Stimulated activated CD4-positive, alpha-beta T cell treated with anti-CD3 and anti-CD28 coated beads, Interleukin-15, amount 100 ng/mL, for 1 hour (primary cell): ENCODE measurements at regions not wholly inside any gene's neighbourhood (a gene's known extent, or its start where the extent isn't known, plus 50 kb on each side); places are given as distances from the start of the nearest gene placed in this dataset.

ENCODE experiments used
- DNase-seq, 2 donors: peaks; one replicate each; pipeline ENCODE4 v3.0.0-alpha.2; 2020; ENCODE audit warnings: low read depth in 1 of 2, low spot score in 1 of 2

DNA sequence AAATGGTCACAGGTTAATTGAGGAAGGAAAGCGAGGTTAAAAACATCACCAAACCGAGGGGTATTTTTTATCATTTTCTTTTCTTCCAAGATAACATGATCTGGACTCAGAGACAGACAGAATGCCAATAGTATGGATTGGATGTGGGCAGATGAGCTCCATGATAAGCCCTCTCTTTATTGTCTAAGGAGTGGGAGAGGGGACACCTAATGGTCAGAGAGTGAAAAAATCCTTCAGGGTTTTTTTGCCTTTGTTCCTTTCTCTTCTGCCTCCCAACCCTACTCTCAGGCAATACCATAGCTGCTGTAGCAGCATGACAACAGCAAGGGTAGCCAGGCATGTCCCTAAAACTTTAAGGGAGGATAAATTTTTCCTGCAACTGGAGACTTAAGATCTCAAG lies 94.7 kb downstream of the DIRAS2 start:
- DNase-seq, result no peak

DNA sequence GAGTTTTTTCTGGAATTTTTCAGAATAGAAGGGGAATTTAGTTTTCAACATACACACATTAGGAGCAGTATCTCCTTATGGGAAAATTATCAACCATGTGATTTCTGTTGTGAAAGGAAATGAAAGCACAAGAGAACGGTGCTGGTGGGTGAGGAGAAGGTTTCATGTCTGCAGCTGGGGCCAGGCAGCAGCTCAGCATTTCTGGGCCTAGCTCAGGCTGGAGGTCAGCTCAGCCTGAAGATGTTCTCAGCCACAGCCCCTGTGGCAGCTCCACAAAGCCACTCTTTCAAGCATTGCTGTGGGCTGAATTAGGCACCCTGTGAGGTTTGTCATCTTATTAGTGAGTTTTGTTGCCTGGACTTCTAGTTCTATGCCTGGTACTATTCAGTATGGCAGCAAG lies 90.3 kb downstream of the DIRAS2 start:
- no peak for DNase-seq

DNA sequence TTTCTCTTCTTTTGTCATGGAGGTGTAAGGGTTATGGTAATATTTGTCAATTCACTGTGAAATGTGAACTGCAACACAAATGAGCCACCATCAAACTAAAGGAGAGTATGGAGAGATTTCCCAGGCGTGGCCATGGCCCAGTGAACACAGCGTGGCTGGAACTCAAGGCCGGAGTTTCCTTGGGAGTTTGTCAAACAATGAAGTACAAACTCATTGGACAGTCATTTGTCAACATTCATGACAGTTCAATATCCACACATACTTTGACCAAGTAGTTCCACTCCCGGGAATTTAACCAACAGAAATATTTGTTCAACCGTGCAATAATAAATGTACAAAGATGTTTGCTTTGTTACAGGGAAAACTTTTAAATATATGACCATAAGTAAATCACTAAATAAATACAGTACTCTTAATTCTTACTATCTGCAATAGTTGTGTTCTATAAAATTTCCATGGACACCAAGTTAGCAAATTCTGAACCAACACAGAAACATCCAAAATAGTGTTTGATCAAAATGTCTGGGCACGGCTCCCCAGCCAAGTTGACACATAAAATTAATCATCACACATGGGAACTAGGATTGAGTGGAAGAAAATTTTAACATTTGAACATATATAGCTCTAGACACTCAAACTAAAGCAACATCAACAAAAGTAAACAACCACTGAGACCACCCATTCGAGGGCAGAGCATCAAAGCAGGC lies 87.1 kb downstream of the DIRAS2 start:
- no peak for DNase-seq

DNA sequence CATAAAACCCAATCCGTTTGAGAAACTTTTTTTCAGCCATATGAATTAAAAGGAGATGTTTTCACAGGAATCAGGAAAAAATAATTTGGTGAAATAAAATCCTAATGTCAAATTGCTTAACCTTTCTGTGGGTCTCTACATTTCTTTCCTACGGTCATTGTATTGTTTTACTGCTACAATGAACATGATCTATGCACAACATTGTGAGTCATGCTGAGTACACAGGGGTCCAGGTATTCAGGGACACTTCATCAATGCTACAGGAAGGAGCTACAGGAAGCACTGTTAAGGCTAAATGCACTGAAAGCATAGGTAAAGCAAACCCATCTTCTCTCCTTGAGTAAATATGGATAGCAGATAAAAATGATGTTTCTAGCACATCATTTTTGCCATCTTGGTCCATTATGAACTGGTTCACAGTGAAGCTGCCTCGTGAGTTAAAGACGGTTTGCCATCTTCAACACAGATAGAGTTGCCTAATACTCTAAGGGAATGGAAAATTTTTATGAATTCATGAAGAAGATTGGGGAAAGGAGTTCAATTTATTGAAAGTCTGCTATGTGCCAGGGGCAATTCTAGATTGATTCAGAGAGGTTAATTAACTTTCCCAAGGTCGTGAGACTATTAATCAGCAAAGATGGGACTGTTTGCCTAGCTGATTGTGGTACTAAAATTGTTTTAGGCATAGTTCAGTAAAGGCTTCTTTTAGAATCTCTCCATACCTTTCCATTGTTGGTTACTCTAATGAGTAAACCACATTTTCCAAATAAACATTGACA lies 85.5 kb downstream of the DIRAS2 start:
- DNase-seq, result no peak

DNA sequence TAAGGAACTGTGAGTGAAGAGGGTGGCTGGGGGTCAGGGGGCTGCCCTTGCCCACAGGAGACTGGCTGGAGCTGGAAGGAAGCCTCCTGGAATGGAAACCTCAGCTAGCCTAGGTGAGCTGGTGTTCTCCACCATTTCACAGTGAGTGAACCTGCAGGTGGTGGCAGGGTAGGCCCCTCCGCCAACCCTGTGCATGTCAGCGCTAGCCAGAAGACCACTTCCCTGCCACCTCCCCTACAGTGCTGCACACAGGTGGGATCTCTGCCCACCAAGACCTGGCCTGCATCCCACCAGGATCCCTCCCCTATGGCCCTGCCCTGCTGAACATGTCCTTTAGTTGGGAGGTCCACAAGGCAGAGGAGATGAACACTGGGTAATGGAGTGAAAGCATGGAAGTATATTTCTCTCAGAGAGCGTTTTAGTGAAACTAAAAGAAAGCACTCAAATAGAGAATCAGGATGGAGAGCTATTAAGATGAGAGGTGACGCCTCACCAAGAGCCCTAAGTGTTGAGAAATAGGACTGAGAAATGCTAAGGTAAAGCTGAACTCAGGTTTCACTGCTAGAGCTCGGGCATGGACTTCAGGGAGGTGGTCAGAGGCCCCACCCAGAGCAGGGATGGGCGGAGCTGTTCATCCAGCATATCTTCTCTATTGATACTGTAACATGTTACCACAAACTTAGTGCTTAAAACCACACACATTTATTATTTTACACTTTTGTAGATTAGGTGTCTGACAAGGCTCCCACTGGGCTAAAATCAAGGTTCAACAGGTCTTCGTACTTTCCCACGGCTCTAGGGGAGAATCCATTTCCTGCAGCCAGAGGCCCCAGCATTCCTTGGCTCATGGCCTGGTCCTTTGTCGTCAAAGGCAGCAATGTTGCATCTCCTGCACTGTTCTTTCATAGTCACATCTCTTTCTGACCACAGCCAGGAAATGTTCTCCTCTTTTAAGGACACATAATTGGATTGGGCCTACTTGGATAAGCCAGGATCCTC lies 83.2 kb downstream of the DIRAS2 start:
- DNase-seq, result no peak
